ENCODE measurements at regions not wholly inside any gene's neighbourhood (a gene's known extent, or its start where the extent isn't known, plus 50 kb on each side); places are given as distances from the start of the nearest gene placed in this dataset.

DNA sequence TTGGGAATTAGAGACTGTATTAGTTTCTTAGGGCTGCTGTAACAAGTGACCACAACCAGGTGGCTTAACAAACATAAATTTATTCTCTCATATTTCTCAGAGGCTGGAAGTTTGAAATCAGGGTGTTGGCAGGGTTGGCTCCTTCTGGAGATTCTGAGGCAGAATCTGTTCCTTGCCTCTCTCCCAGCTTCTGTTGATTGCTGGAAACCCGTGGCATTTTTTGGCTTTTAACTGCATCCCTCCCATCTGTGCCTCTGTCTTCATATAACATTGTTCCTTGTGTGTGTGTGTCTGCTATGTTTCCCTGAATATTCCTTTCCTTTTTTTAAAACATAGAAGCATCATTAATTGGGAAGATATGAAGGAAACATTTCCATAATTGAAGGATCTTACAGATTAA is 448.1 kb upstream of the DCC start:
- H3K27ac ChIP-seq, result no peak overlapping the region
- H3K27me3 ChIP-seq, result no peaks in the 10 kb centered on the region
- no peaks in the 10 kb centered on the region for H3K9me3 ChIP-seq
- H3K4me1 ChIP-seq, result no peaks in the 10 kb centered on the region
- no peak for TF ChIP-seq CTCF (IDR thresholded peaks at IDR 0.05)
- DNase-seq (ENCODE audit: low spot score), result no peak
- H3K4me3 ChIP-seq, result no peak overlapping the region
- no peaks in the 10 kb centered on the region for H3K36me3 ChIP-seq

- H3K9me3 ChIP-seq, result no peaks in the 10 kb centered on the region
- H3K27me3 ChIP-seq, result no peaks in the 10 kb centered on the region
- TF ChIP-seq CTCF (IDR thresholded peaks at IDR 0.05), result no peak
- no peaks in the 10 kb centered on the region for H3K36me3 ChIP-seq
- no peak overlapping the region for H3K27ac ChIP-seq
- DNase-seq (ENCODE audit: low spot score), result no peak
- H3K4me3 ChIP-seq, result no peak overlapping the region
- no peaks in the 10 kb centered on the region for H3K4me1 ChIP-seq
Observed at GRCh38 chr18:51897884-51898283, 442.1 kb upstream of the DCC start.

- no peak for TF ChIP-seq CTCF (IDR thresholded peaks at IDR 0.05)
Observed at GRCh38 chr18:51907687-51908597, 432.1 kb upstream of the DCC start.

GRCh38 chr18:51908598-51908944 is 431.4 kb upstream of the DCC start:
- H3K9me3 ChIP-seq, result no peaks in the 10 kb centered on the region
- H3K27ac ChIP-seq, result no peak overlapping the region
- H3K4me3 ChIP-seq, result no peak overlapping the region
- no peaks in the 10 kb centered on the region for H3K27me3 ChIP-seq
- no peaks in the 10 kb centered on the region for H3K36me3 ChIP-seq
- H3K4me1 ChIP-seq, result no peaks in the 10 kb centered on the region
- TF ChIP-seq CTCF (IDR thresholded peaks at IDR 0.05), result no peak
- no peak for DNase-seq (ENCODE audit: low spot score)

More at GRCh38 chr18:51907687-51908597, 432.1 kb upstream of the DCC start:
- no peak for DNase-seq (ENCODE audit: low spot score)
- Histone ChIP-seq H3K36me3 (no peaks in the 10 kb centered on the region), H3K4me3 (no peak overlapping the region), H3K4me1 (no peaks in the 10 kb centered on the region), H3K27me3 (no peaks in the 10 kb centered on the region), H3K27ac (no peak overlapping the region), H3K9me3 (no peaks in the 10 kb centered on the region)

DNA sequence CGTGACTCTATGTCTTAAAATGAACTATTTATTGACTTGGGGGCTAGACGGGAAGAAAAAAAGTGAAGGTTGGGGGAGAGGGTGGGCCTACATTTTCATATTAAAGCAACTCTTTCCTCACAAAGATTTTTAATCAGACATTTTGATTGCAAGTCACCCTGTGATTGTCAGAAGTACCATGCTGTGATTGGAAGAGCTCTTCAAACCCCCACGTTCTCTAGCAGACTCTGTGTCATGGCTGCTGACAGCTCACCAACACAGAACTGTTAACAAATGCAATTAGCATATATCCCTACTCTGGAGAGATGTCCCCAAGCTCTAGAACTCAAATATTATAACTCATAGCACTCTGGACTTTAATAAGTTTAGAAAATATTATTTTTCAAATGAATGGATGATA is 428.4 kb upstream of the DCC start:
- H3K9me3 ChIP-seq, result no peaks in the 10 kb centered on the region
- H3K4me3 ChIP-seq, result no peak overlapping the region
- no peak overlapping the region for H3K27ac ChIP-seq
- no peaks in the 10 kb centered on the region for H3K36me3 ChIP-seq
- TF ChIP-seq CTCF (IDR thresholded peaks at IDR 0.05), result no peak
- no peak for DNase-seq (ENCODE audit: low spot score)
- H3K27me3 ChIP-seq, result no peaks in the 10 kb centered on the region
- no peaks in the 10 kb centered on the region for H3K4me1 ChIP-seq

- TF ChIP-seq CTCF (IDR thresholded peaks at IDR 0.05), result no peak
- DNase-seq (ENCODE audit: low spot score), result no peak
- H3K27me3 ChIP-seq, result no peaks in the 10 kb centered on the region
- no peak overlapping the region for H3K27ac ChIP-seq
- H3K36me3 ChIP-seq, result no peaks in the 10 kb centered on the region
- H3K9me3 ChIP-seq, result no peaks in the 10 kb centered on the region
- H3K4me1 ChIP-seq, result no peaks in the 10 kb centered on the region
- no peak overlapping the region for H3K4me3 ChIP-seq
Observed at GRCh38 chr18:51912381-51912780, 427.6 kb upstream of the DCC start.
